Muscle layer of duodenum (tissue), 2 donors: ENCODE measurements at regions not wholly inside any gene's neighbourhood (a gene's known extent, or its start where the extent isn't known, plus 50 kb on each side); places are given as distances from the start of the nearest gene placed in this dataset.

Source experiments
- H3K27ac ChIP-seq: one replicate; pipeline ENCODE4 v1.7.0; 2013; ENCODE audit warnings: mild to moderate bottlenecking, low read length
- H3K27me3 ChIP-seq: one replicate; pipeline ENCODE4 v1.7.0; 2013; ENCODE audit warnings: low read depth, mild to moderate bottlenecking, control low read depth, low read length
- H3K36me3 ChIP-seq, 2 donors: one replicate each; pipeline ENCODE4 v1.7.0; 2013; ENCODE audit warnings: low read length in 2 of 2, control low read depth in 1 of 2, mild to moderate bottlenecking in 1 of 2; ENCODE audit not compliant: insufficient read depth in 2 of 2, control insufficient read depth in 1 of 2
- H3K4me1 ChIP-seq, 2 donors: one replicate each; pipeline ENCODE4 v1.7.0; 2013; ENCODE audit warnings: low read length in 2 of 2, mild to moderate bottlenecking in 2 of 2, control low read depth in 1 of 2, moderate library complexity in 1 of 2; ENCODE audit not compliant: insufficient read depth in 2 of 2, control insufficient read depth in 1 of 2
- H3K4me3 ChIP-seq, 2 donors: one replicate each; pipeline ENCODE4 v1.7.0; 2013; ENCODE audit warnings: low read length in 2 of 2, low read depth in 1 of 2, mild to moderate bottlenecking in 1 of 2
- H3K9me3 ChIP-seq, 2 donors: one replicate each; pipeline ENCODE4 v1.7.0; 2013; ENCODE audit warnings: low read length in 2 of 2, control low read depth in 1 of 2, mild to moderate bottlenecking in 1 of 2; ENCODE audit not compliant: control insufficient read depth in 1 of 2
- donor health status: healthy.

DNA sequence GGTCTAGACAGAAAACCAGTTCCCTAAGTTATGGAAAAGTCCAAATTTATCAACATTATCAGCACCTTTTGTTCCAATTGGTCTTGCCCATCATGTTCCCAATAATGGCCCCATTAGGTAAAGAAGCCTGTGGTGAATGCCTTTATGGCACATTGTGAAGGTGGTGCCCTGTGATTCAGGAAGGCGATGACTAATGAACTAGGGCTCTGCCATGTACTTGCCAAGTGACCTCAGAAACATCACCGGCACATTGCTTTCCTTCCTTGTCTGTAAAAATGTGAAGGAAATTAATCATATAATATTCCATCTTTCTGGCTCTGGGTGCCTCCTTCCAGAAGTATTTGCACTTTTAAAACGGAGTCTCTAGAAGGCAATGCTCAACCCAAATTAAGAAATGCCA is 132.3 kb downstream of the UNC5CL start:
- Histone ChIP-seq H3K36me3 (no peaks in the 10 kb centered on the region), H3K27me3 (no peaks in the 10 kb centered on the region), H3K4me3 (no peak overlapping the region), H3K9me3 (no peaks in the 10 kb centered on the region), H3K27ac (no peak overlapping the region), H3K4me1 (no peaks in the 10 kb centered on the region)

DNA sequence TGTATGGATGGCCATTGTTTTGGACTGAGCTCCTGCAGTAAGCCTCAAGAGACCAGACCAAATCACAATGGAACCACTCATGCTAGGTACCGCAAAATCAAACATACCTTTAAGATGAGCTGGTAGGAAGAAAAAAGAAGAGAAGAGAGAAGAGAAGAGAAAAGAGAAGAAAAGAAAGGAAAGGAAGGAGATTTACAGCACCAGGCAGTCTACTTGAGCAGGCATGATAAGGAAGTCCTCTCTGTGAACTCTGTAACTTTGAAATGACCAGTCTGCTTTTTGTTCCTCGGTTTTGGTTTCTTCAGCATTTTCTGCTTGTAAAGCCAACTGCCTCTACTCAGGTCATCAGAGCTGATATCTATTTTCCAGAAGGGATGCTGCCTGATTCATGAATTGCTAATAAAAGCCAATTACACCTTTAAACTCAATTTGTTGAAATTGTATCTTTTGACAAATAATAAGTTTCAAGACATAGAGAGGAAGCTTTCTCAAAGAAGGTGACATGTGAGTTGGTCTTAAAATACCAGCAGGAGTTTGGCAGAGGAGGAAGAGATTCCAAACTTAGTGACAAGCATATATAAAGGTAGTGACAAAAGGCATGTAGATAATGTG is 134.3 kb downstream of the UNC5CL start:
- Histone ChIP-seq H3K4me1 (no peaks in the 10 kb centered on the region), H3K9me3 (no peaks in the 10 kb centered on the region), H3K27me3 (no peaks in the 10 kb centered on the region), H3K27ac (no peak overlapping the region), H3K36me3 (no peaks in the 10 kb centered on the region), H3K4me3 (no peak overlapping the region)

DNA sequence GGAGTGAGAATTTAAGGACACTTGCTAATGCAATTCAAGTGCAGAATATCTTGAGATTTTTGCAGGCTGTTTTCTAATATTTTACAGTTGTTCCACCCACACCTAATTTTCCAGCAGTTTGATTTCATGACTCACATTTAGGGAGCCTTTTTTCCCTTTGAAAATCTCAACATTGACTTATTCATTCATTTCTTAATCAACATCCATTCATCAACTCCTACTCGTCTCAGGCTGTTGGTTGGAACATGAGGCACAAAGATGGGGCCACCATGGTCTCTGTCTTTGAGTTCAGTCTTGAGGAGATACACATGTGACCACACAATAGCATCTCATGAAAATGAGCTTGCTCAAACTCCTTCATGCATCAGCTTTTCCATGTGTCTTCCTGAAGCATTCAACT is 135.6 kb downstream of the UNC5CL start:
- no peak overlapping the region for H3K4me3 ChIP-seq
- no peaks in the 10 kb centered on the region for H3K4me1 ChIP-seq
- H3K9me3 ChIP-seq = no peaks in the 10 kb centered on the region
- no peaks in the 10 kb centered on the region for H3K36me3 ChIP-seq
- H3K27me3 ChIP-seq = no peaks in the 10 kb centered on the region
- H3K27ac ChIP-seq = no peak overlapping the region

DNA sequence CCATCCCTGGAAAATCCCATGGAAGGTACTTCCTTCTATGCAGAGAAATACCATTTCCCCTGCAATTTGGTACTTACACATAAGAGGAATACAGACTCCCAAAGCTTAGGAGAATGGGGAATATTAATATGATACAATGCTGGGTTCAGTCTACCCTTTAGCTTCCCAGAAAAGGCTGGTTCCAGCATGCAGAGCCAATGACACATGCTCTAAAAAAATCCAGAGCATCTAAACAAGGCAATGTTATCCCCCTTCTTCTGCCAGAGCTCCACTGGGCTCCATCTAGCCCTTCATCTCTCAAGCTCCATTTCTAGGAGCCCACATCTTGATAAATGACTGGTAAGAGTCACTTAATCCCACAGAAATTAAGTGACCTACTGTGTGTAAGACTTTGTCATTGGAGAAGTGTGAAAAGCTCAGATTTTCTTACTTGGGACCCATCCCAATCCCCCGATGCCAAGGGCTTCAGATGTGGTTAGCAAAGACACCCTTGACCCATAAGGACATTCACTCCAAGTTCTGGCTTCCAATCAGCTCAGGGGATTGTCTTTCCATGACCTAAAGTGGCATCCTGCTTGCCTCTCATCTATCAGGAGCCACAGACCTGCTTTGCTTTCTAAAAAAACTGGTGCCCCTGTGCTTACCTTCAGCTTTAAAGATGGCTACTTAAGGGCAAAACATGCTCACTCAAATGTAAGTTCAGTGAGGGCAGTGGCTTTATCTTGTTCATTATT is 137.5 kb downstream of the UNC5CL start:
- H3K27me3 ChIP-seq = no peaks in the 10 kb centered on the region
- no peak overlapping the region for H3K27ac ChIP-seq
- H3K36me3 ChIP-seq = no peaks in the 10 kb centered on the region
- no peaks in the 10 kb centered on the region for H3K4me1 ChIP-seq
- no peak overlapping the region for H3K4me3 ChIP-seq
- no peaks in the 10 kb centered on the region for H3K9me3 ChIP-seq

DNA sequence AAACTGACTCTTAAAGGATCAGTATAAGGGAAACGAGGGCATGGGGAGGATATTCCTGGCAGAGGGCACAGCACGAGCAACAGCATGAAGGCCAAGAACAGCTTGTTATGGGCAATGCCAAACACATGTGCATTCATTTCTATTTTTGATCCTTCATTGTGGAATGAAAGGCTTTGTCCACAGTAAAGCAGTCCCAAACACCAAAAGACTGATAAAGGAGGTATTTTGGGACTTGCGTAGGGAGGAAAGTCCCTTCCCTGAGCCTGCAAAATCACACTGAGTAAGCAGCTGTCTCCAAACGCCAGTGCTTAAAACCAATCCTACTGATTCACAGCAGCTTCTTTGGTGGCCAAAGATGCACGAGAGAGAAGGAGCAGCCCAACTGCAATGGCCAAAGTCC is 138.2 kb downstream of the UNC5CL start:
- H3K27ac ChIP-seq = no peak overlapping the region
- H3K27me3 ChIP-seq = no peaks in the 10 kb centered on the region
- no peaks in the 10 kb centered on the region for H3K36me3 ChIP-seq
- H3K4me3 ChIP-seq = no peak overlapping the region
- H3K9me3 ChIP-seq = no peaks in the 10 kb centered on the region
- no peaks in the 10 kb centered on the region for H3K4me1 ChIP-seq

GRCh38 chr6:40899684-40900155 is 139.3 kb downstream of the UNC5CL start:
- H3K4me1 ChIP-seq = no peaks in the 10 kb centered on the region
- no peak overlapping the region for H3K27ac ChIP-seq

GRCh38 chr6:40898073-40898472 is 140.9 kb downstream of the UNC5CL start:
- Histone ChIP-seq H3K4me1 (no peaks in the 10 kb centered on the region), H3K27ac (no peak overlapping the region), H3K36me3 (no peaks in the 10 kb centered on the region), H3K4me3 (no peak overlapping the region), H3K9me3 (no peaks in the 10 kb centered on the region), H3K27me3 (no peaks in the 10 kb centered on the region)

More at GRCh38 chr6:40899684-40900155, 139.3 kb downstream of the UNC5CL start:
- H3K27me3 ChIP-seq = no peaks in the 10 kb centered on the region
- no peaks in the 10 kb centered on the region for H3K9me3 ChIP-seq
- H3K36me3 ChIP-seq = no peaks in the 10 kb centered on the region
- H3K4me3 ChIP-seq = no peak overlapping the region

- H3K36me3 ChIP-seq = no peaks in the 10 kb centered on the region
Measured at GRCh38 chr6:40897390-40898003, 141.5 kb downstream of the UNC5CL start.

DNA sequence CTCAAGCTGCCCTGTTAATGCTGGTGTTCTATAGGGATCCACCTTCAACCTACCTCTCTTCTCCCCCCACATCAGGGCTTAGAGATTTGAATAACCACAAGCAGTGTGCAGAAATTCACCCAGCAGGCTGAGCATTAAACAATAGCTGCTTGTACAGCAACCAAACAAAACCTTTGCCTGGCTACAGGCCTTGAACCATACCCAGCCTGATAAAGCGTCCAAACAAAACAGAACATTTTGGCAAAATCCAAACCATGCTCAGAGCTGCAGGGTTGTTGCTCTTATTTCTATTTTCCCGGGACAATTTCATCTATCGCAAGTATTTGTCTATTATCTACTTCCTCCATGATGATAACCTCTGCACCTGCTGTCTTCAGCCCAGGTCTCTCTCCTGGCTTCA is 142.3 kb downstream of the UNC5CL start:
- H3K4me3 ChIP-seq = no peak overlapping the region
- no peaks in the 10 kb centered on the region for H3K4me1 ChIP-seq
- H3K27me3 ChIP-seq = no peaks in the 10 kb centered on the region
- H3K27ac ChIP-seq = no peak overlapping the region
- H3K36me3 ChIP-seq = no peaks in the 10 kb centered on the region
- no peaks in the 10 kb centered on the region for H3K9me3 ChIP-seq

More at GRCh38 chr6:40897390-40898003, 141.5 kb downstream of the UNC5CL start:
- Histone ChIP-seq H3K27ac (no peak overlapping the region), H3K4me3 (no peak overlapping the region), H3K27me3 (no peaks in the 10 kb centered on the region), H3K4me1 (no peaks in the 10 kb centered on the region), H3K9me3 (no peaks in the 10 kb centered on the region)

DNA sequence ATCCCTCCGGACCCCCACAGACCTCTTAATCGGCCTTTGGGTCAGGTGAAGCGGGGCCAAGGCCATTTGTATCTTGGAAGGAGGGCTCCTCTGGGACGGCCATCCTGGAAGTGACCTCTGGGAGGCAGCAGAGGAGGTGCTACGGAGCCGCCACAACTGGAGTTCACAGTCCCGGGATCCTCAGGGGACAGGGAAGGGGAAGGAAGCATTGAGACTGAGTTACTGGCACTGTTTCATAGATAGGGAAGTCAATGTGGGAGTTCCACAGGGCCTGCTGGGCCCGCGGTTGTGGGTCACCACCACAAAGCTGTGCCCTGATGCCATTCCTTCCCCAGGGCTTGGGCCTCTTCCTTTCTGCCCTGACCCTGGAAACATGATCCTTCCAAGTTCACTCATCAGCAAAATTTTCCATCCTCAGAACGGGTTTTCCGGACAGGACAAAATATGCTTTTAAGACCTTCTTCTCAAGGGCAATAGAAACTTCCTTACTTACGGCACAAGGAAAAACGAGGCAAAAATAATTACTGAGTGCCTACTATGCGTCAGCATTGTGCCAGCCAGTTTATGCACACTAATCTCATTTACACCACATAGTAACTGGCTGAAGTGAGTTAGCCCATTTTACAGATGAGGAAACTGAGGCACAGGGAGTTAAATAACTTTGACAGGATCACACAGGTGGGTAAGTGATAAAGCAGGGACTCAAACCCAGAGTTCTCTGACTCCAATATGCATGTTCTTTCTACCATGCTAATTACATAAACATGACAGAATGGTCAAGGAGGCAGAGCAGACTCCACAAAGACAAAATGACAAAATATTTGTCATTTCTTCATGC is 143.8 kb downstream of the UNC5CL start:
- Histone ChIP-seq H3K27me3 (no peaks in the 10 kb centered on the region), H3K27ac (no peak overlapping the region), H3K4me1 (no peaks in the 10 kb centered on the region), H3K36me3 (no peaks in the 10 kb centered on the region), H3K4me3 (no peak overlapping the region), H3K9me3 (no peaks in the 10 kb centered on the region)

DNA sequence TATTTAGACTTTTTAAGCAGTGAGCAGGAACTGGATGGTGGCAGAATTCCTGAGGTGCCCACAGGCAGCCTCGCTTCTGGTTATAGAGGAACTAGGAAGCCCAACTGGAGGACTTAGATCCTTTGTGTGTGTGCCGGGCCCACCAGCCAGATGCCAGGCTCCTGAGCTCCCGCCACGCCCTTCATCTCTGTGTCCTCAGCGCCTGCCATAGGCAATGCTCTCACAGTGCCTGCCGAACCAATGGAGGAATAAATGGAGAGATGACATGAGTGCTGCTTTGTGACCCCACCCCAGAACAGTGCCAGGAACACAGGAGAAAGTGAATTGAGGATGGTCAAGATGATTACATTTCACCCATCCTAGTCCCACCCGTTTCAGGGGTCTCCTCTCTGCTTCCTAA is 146.0 kb downstream of the UNC5CL start:
- H3K4me1 ChIP-seq = no peaks in the 10 kb centered on the region
- H3K36me3 ChIP-seq = no peaks in the 10 kb centered on the region
- H3K4me3 ChIP-seq = no peak overlapping the region
- H3K27ac ChIP-seq = no peak overlapping the region
- no peaks in the 10 kb centered on the region for H3K27me3 ChIP-seq
- no peaks in the 10 kb centered on the region for H3K9me3 ChIP-seq
